ENCODE measurements at regions not wholly inside any gene's neighbourhood (a gene's known extent, or its start where the extent isn't known, plus 50 kb on each side); places are given as distances from the start of the nearest gene placed in this dataset.
"Not testable (repeated sequence)": the region's sequence is repeated elsewhere in the genome, so short reads cannot be mapped to it uniquely, and the experiment has no call there.

GRCh38 chr18:1026930-1027329, 122.3 kb downstream of the ADCYAP1 start:
- H3K4me3 ChIP-seq (ENCODE audit: low read depth, low read length): no peak overlapping the region
- DNase-seq (ENCODE audit: low read depth): no peak
- TF ChIP-seq, protein P1, sequence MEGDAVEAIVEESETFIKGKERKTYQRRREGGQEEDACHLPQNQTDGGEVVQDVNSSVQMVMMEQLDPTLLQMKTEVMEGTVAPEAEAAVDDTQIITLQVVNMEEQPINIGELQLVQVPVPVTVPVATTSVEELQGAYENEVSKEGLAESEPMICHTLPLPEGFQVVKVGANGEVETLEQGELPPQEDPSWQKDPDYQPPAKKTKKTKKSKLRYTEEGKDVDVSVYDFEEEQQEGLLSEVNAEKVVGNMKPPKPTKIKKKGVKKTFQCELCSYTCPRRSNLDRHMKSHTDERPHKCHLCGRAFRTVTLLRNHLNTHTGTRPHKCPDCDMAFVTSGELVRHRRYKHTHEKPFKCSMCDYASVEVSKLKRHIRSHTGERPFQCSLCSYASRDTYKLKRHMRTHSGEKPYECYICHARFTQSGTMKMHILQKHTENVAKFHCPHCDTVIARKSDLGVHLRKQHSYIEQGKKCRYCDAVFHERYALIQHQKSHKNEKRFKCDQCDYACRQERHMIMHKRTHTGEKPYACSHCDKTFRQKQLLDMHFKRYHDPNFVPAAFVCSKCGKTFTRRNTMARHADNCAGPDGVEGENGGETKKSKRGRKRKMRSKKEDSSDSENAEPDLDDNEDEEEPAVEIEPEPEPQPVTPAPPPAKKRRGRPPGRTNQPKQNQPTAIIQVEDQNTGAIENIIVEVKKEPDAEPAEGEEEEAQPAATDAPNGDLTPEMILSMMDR (IDR thresholded peaks at IDR 0.05; ENCODE audit: low read depth, low read length, missing control alignments): no peak

DNA sequence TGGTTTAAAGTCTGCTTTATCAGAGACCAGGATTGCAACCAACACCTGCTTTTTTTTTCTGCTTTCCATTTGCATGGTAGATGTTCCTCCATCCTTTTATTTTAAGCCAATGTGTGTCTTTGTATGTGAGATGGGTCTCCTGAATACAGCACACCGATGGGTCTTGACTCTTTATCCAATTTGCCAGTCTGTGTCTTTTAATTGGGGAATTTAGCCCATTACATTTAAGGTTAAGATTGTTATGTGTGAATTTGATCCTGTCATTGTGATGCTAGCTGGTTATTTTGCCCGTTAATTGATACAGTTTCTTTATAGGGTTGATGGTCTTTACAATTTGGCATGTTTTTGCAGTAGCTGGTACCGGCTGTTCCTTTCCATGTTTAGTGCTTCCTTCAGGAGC, 128.4 kb downstream of the ADCYAP1 start:
- H3K4me3 ChIP-seq (ENCODE audit: low read depth, low read length); DNase-seq (ENCODE audit: low read depth): not testable (repeated sequence)

- no peak overlapping the region for H3K4me3 ChIP-seq (ENCODE audit: low read depth, low read length)
- TF ChIP-seq, protein P1 (IDR thresholded peaks at IDR 0.05; ENCODE audit: low read depth, low read length, missing control alignments): no peak
- no peak for DNase-seq (ENCODE audit: low read depth)
Observed at GRCh38 chr18:1034971-1035370, 130.3 kb downstream of the ADCYAP1 start.

- DNase-seq (ENCODE audit: low read depth): no peak
- TF ChIP-seq, protein P1 (IDR thresholded peaks at IDR 0.05; ENCODE audit: low read depth, low read length, missing control alignments): no peak
- H3K4me3 ChIP-seq (ENCODE audit: low read depth, low read length): no peak overlapping the region
Observed at GRCh38 chr18:1036926-1037325, 132.3 kb downstream of the ADCYAP1 start.

- TF ChIP-seq, protein P1 (IDR thresholded peaks at IDR 0.05; ENCODE audit: low read depth, low read length, missing control alignments): no peak
- DNase-seq (ENCODE audit: low read depth): no peak
- H3K4me3 ChIP-seq (ENCODE audit: low read depth, low read length): no peak overlapping the region
Observed at GRCh38 chr18:1037776-1038175, 133.1 kb downstream of the ADCYAP1 start.

- no peak overlapping the region for H3K4me3 ChIP-seq (ENCODE audit: low read depth, low read length)
- DNase-seq (ENCODE audit: low read depth): no peak
- TF ChIP-seq, protein P1 (IDR thresholded peaks at IDR 0.05; ENCODE audit: low read depth, low read length, missing control alignments): no peak
Observed at GRCh38 chr18:1039421-1039820, 134.8 kb downstream of the ADCYAP1 start.

GRCh38 chr18:1043039-1043438, 138.4 kb downstream of the ADCYAP1 start:
- H3K4me3 ChIP-seq (ENCODE audit: low read depth, low read length); DNase-seq (ENCODE audit: low read depth): not testable (repeated sequence)

DNA sequence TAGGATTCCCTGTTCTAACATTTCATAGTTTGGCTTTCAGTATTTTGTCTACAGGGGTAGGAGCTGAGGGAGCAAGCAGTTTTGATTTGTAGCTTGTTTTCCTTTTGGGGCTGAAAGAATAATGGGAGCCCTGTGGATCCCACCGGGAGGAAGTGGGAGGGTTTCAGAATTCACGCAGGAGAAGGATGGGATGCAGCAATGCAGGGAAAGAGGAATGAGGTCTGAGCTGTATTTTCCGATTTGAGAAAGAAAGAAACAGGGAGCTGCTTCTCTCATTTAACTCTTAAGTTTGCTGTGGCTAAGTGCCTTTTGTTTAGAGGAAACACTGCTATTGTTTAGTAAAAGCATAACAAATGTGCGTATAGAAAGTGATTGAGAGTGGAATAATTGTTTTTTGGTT, 141.0 kb downstream of the ADCYAP1 start:
- H3K4me3 ChIP-seq (ENCODE audit: low read depth, low read length): no peak overlapping the region
- DNase-seq (ENCODE audit: low read depth): no peak
- TF ChIP-seq, protein P1 (IDR thresholded peaks at IDR 0.05; ENCODE audit: low read depth, low read length, missing control alignments): no peak

Data from GM12864 (cell line).